IPS-20b (cell line): ENCODE measurements at regions not wholly inside any gene's neighbourhood (a gene's known extent, or its start where the extent isn't known, plus 50 kb on each side); places are given as distances from the start of the nearest gene placed in this dataset.

Experiments
- H3K27ac ChIP-seq: one replicate; pipeline ENCODE4 v1.5.1; 2013; ENCODE audit warnings: low read length
- H3K27me3 ChIP-seq: 2 replicates; pipeline ENCODE4 v1.6.1; 2013; ENCODE audit warnings: mild to moderate bottlenecking, low read length, inconsistent platforms; ENCODE audit not compliant: insufficient read depth
- H3K36me3 ChIP-seq: 2 replicates; pipeline ENCODE4 v1.6.1; 2013; ENCODE audit warnings: low read depth, mild to moderate bottlenecking, inconsistent platforms, low read length, moderate library complexity; ENCODE audit not compliant: insufficient read depth
- H3K4me1 ChIP-seq: 2 replicates; pipeline ENCODE4 v1.6.1; 2013; ENCODE audit warnings: mild to moderate bottlenecking, control low read depth, inconsistent platforms, low read length, moderate library complexity; ENCODE audit not compliant: insufficient read depth
- H3K4me3 ChIP-seq: 2 replicates; pipeline ENCODE4 v1.5.1; 2013; ENCODE audit warnings: mild to moderate bottlenecking, low read length, inconsistent platforms
- H3K9ac ChIP-seq: 2 replicates; pipeline ENCODE4 v1.6.1; 2013; ENCODE audit warnings: low read depth, mild to moderate bottlenecking, inconsistent platforms, low read length, moderate library complexity
- H3K9me3 ChIP-seq: 2 replicates; pipeline ENCODE4 v1.6.1; 2013; ENCODE audit warnings: mild to moderate bottlenecking, low read depth, low read length, inconsistent platforms; ENCODE audit not compliant: insufficient read depth

DNA sequence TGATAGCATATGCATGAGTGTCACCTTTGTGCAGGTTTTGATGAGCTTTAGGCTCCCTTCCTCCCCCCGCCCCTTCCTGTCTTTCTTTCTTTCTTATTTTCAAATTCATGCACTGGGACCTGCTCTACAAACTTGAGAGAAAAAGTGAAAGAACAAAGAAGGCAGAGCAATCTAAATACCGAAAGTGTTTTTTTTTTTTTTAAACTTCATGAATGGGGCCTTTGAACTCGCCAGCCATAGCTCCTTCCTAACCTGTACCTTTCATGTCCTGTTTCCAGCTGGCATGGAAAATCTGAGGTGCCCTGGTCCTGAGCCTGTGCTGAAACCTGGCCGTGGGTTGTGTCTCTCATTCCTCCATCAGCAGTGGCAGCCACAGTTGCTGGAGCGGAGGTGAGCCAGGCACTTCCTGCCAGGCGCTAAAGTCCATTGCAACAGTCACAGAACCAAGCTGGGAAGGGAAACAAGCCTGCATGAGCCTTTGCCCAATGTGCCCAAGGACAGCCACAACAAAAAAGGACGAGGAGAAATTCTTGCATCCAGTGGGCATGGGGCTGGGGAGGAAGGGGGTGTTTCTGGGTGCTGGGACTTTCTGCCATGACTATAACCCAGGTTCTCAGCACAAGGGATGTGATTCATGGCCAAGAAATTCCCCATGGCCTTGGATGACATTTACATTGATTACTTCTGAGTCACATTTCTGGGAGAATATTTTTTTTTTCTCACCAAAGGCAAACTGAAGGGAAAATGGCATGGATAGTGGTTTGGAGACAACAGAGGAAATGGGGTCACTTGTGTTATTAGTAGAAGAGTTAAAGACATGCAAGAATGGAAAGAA lies 102.7 kb downstream of the TMEM30B start:
- Histone ChIP-seq H3K36me3 (no peaks in the 10 kb centered on the region), H3K9ac (no peak overlapping the region), H3K4me1 (peaks cover 19% of the 10 kb centered on the region; the same call in 1 of the 2 replicates), H3K27me3 (no peaks in the 10 kb centered on the region), H3K9me3 (no peaks in the 10 kb centered on the region), H3K4me3 (no peak overlapping the region), H3K27ac (no peak overlapping the region)

- no peak overlapping the region for H3K4me3 ChIP-seq
- H3K9me3 ChIP-seq, result no peaks in the 10 kb centered on the region; the same call in 1 of the 2 replicates
- peaks cover 17% of the 10 kb centered on the region; the same call in 1 of the 2 replicates for H3K4me1 ChIP-seq
- no peaks in the 10 kb centered on the region for H3K27me3 ChIP-seq
- no peak overlapping the region for H3K9ac ChIP-seq
- H3K27ac ChIP-seq, result no peak overlapping the region
- H3K36me3 ChIP-seq, result no peaks in the 10 kb centered on the region
Observed at GRCh38 chr14:61177279-61178225, 103.6 kb downstream of the TMEM30B start.

DNA sequence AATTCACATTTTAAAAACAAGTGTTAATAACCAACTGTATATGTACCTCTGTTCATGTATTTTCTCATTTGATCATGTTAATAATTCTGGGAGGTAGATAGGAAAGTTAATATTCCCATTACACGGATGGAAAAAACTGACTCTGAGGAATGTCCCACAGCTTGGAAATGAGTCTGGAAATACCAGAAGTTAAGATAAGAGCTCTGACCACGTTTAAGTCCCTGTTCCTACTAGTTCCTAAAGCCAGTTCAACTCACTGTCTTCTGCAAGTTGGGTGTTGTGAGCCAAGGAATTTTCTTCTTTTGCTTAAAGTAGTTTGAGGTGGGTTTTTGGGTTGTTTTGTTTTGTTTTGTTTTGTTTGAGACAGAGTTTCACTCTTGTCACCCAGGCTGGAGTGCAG lies 104.5 kb downstream of the TMEM30B start:
- no peak overlapping the region for H3K4me3 ChIP-seq
- H3K27me3 ChIP-seq, result no peaks in the 10 kb centered on the region
- no peak overlapping the region for H3K9ac ChIP-seq
- no peaks in the 10 kb centered on the region; the same call in 1 of the 2 replicates for H3K9me3 ChIP-seq
- no peak overlapping the region for H3K27ac ChIP-seq
- H3K4me1 ChIP-seq, result peaks cover 17% of the 10 kb centered on the region; the same call in 1 of the 2 replicates
- no peaks in the 10 kb centered on the region for H3K36me3 ChIP-seq

DNA sequence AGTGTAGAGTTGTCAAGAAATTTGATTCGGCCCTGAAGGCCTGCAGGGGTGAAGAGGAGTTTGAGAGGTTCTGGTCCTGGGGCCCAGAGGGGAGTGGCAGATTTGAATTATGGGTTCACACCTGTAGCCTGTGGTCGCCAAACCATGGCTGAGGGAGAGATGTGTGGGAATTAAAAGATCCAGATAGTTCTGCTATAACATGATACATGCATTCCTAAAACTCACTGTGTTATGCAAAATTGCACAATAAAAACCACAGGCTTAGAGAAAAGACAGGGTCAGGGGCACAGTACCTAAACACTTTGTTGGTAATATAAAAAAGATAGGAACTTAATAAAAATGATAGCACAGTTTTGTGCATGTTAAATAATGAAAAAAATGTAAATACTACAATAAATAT lies 106.2 kb downstream of the TMEM30B start:
- no peak overlapping the region for H3K4me3 ChIP-seq
- H3K9ac ChIP-seq, result no peak overlapping the region
- no peaks in the 10 kb centered on the region for H3K27me3 ChIP-seq
- no peak overlapping the region for H3K27ac ChIP-seq
- H3K36me3 ChIP-seq, result no peaks in the 10 kb centered on the region
- no peaks in the 10 kb centered on the region; the same call in 1 of the 2 replicates for H3K9me3 ChIP-seq
- H3K4me1 ChIP-seq, result peaks cover 17% of the 10 kb centered on the region; the same call in 1 of the 2 replicates

- Histone ChIP-seq H3K9me3 (no peaks in the 10 kb centered on the region; the same call in 1 of the 2 replicates), H3K27ac (no peak overlapping the region), H3K27me3 (no peaks in the 10 kb centered on the region), H3K36me3 (no peaks in the 10 kb centered on the region), H3K4me1 (peaks cover 17% of the 10 kb centered on the region; the same call in 1 of the 2 replicates), H3K4me3 (peak overlapping the region; percentile 3; the same call in 1 of the 2 replicates), H3K9ac (no peak overlapping the region; the same call in 1 of the 2 replicates)
Observed at GRCh38 chr14:61174441-61174891, 106.7 kb downstream of the TMEM30B start.

GRCh38 chr14:61171727-61172126 lies 109.4 kb downstream of the TMEM30B start:
- Histone ChIP-seq H3K4me1 (peaks cover 13% of the 10 kb centered on the region; the same call in 1 of the 2 replicates), H3K36me3 (no peaks in the 10 kb centered on the region), H3K27ac (no peak overlapping the region), H3K9ac (no peak overlapping the region), H3K27me3 (no peaks in the 10 kb centered on the region), H3K4me3 (no peak overlapping the region), H3K9me3 (no peaks in the 10 kb centered on the region; the same call in 1 of the 2 replicates)

- no peak overlapping the region for H3K4me3 ChIP-seq
- no peaks in the 10 kb centered on the region for H3K27me3 ChIP-seq
- H3K36me3 ChIP-seq, result no peaks in the 10 kb centered on the region
- no peaks in the 10 kb centered on the region for H3K4me1 ChIP-seq
- H3K9ac ChIP-seq, result no peak overlapping the region
- peaks cover 4% of the 10 kb centered on the region; the same call in 1 of the 2 replicates for H3K9me3 ChIP-seq
- H3K27ac ChIP-seq, result no peak overlapping the region
Observed at GRCh38 chr14:61168141-61168540, 113.0 kb downstream of the TMEM30B start.

- H3K27me3 ChIP-seq, result no peaks in the 10 kb centered on the region
- no peak overlapping the region for H3K9ac ChIP-seq
- H3K9me3 ChIP-seq, result 0 out of 2 replicates have a peak, but pooled peaks cover 4% of the 10 kb centered on the region
- no peak overlapping the region for H3K4me3 ChIP-seq
- no peak overlapping the region for H3K27ac ChIP-seq
- H3K4me1 ChIP-seq, result no peaks in the 10 kb centered on the region
- H3K36me3 ChIP-seq, result no peaks in the 10 kb centered on the region
Observed at GRCh38 chr14:61167642-61168041, 113.5 kb downstream of the TMEM30B start.

DNA sequence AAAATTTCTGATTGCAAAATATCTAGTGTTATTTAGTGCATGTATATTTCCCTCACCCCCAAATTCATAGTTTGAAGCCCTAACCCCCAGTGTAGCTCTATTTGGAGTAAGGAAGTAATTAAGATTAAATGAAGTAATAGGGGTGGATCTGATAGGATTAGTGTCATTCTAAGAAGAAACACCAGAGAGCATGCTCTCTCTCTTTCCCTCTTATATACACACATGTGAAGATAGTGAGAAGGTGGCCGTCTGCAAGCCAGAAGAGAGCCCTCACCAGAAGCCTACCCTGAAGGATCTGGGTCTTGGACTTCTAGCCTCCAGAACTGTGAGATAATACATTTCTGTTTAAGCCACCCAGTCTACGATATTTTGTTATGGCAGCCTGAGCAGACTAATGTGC lies 120.3 kb downstream of the TMEM30B start:
- H3K27ac ChIP-seq, result no peak overlapping the region
- no peak overlapping the region for H3K9ac ChIP-seq
- no peaks in the 10 kb centered on the region for H3K4me1 ChIP-seq
- H3K36me3 ChIP-seq, result no peaks in the 10 kb centered on the region
- H3K27me3 ChIP-seq, result no peaks in the 10 kb centered on the region
- H3K9me3 ChIP-seq, result 0 out of 2 replicates have a peak, but pooled peaks cover 4% of the 10 kb centered on the region
- H3K4me3 ChIP-seq, result no peak overlapping the region

DNA sequence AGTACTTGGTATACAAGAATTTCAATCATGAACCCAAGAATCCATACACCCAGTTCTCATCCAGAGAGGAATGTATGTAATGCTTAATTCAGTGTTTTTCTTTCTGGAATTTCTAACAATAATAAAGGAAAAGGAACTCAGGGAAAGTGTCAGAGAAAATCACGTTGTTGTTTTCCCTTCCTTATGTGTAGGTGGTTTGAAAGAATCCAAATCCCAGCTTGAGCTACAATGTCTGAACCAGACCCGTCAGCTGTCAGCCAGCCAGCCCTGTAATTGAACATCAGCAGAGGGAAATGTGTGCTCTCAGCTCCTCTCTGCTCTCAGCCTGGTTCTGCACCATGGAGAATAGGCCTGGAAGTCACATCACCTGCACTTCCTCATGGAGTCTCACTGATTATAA lies 126.5 kb downstream of the TMEM30B start:
- no peak overlapping the region for H3K27ac ChIP-seq
- no peak overlapping the region for H3K4me3 ChIP-seq
- H3K27me3 ChIP-seq, result no peaks in the 10 kb centered on the region
- H3K36me3 ChIP-seq, result no peaks in the 10 kb centered on the region
- no peak overlapping the region for H3K9ac ChIP-seq
- peaks cover 17% of the 10 kb centered on the region for H3K4me1 ChIP-seq
- H3K9me3 ChIP-seq, result no peaks in the 10 kb centered on the region

- Histone ChIP-seq H3K9ac (no peak overlapping the region), H3K9me3 (no peaks in the 10 kb centered on the region), H3K4me1 (peaks cover 17% of the 10 kb centered on the region), H3K4me3 (no peak overlapping the region), H3K27ac (no peak overlapping the region), H3K36me3 (no peaks in the 10 kb centered on the region), H3K27me3 (no peaks in the 10 kb centered on the region)
Observed at GRCh38 chr14:61153914-61154545, 127.1 kb downstream of the TMEM30B start.
